ENCODE measurements at regions not wholly inside any gene's neighbourhood (a gene's known extent, or its start where the extent isn't known, plus 50 kb on each side); places are given as distances from the start of the nearest gene placed in this dataset.

DNA sequence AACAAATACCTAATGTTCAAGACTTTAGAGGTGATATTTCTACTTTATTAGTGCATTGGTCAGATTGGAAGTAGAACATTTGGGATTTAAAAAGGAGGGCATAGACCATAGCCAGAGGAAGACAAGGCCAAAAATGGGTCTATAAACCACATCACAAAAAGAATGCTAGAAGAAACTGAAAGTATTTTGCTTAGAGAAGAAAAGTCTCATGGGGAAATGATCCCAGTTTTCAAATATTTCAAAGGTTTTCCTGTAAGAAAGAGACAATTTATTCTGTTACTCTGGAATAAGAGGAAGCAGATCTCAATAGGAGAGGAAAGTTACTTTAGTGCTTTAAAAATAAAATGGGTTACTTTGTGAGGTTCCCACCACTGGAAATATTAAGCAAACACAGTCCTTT, 341.4 kb downstream of the TNS1 start:
- Histone ChIP-seq H3K9me3 (ENCODE audit: control insufficient read depth, insufficient read depth, low read depth, low read length) (no peaks in the 10 kb centered on the region), H3K36me3 (ENCODE audit: control insufficient read depth, insufficient read depth, low read length) (no peaks in the 10 kb centered on the region), H3K4me1 (ENCODE audit: control insufficient read depth, insufficient read depth, low read length) (no peaks in the 10 kb centered on the region), H3K4me3 (ENCODE audit: low read depth in 2 of 2, low read length in 2 of 2) (no peak overlapping the region), H3K27me3 (ENCODE audit: control insufficient read depth, insufficient read depth, low read length) (no peaks in the 10 kb centered on the region), H3K27ac (ENCODE audit: low read length) (no peak overlapping the region)
- DNase-seq (ENCODE audit: low read depth, low spot score) (no peak), ATAC-seq (no peak)
- no peak for TF ChIP-seq SIN3A (IDR thresholded peaks at IDR 0.05; ENCODE audit: borderline replicate concordance, insufficient read depth, low read depth, low read length)
- in situ Hi-C loops (cut with HindIII; ENCODE audit: low pct_unique_long_range_greater_than_20kb, low sequenced_read_pairs) = no loop called here
- CTCF ChIA-PET = no interaction called here
- intact Hi-C loops (cut with micrococcal nuclease; ENCODE audit: unreplicated experiment) = no loop called here
- no TSS peak for BruUV-seq (replicated peaks)
- POLR2A ChIA-PET = no interaction called here

DNA sequence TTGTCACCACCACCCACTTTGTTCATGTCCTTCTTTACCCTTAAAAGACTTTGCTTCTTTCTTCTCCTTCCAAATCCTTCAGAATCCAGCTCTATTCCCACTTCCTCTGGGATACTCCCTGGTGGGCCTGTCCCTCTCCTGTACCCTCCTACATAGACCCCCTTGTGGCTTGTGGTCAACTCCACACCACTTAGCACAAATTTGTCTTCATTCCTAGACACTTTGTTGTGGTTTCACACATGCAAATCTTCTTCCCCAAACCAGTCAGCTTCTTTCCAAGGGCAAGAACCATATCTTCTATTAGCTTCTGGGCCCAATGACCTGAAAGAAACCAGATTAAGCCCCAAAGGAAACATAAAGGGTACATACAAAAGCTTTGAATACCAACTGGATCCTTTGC, 342.4 kb downstream of the TNS1 start:
- CTCF ChIA-PET = no interaction called here
- Histone ChIP-seq H3K4me3 (ENCODE audit: low read depth in 2 of 2, low read length in 2 of 2) (no peak overlapping the region), H3K9me3 (ENCODE audit: control insufficient read depth, insufficient read depth, low read depth, low read length) (no peaks in the 10 kb centered on the region), H3K27ac (ENCODE audit: low read length) (no peak overlapping the region), H3K4me1 (ENCODE audit: control insufficient read depth, insufficient read depth, low read length) (no peaks in the 10 kb centered on the region), H3K27me3 (ENCODE audit: control insufficient read depth, insufficient read depth, low read length) (no peaks in the 10 kb centered on the region; the same call in 1 of the 2 replicates), H3K36me3 (ENCODE audit: control insufficient read depth, insufficient read depth, low read length) (no peaks in the 10 kb centered on the region)
- in situ Hi-C loops (cut with HindIII; ENCODE audit: low pct_unique_long_range_greater_than_20kb, low sequenced_read_pairs) = no loop called here
- intact Hi-C loops (cut with micrococcal nuclease; ENCODE audit: unreplicated experiment) = no loop called here
- no TSS peak for BruUV-seq (replicated peaks)
- DNase-seq (ENCODE audit: low read depth, low spot score) (no peak), ATAC-seq (no peak)
- POLR2A ChIA-PET = no interaction called here
- TF ChIP-seq TCF7L2 (IDR thresholded peaks at IDR 0.05; ENCODE audit: low read depth, low read length) (no peak), POLR2AphosphoS5 (IDR thresholded peaks at IDR 0.05; ENCODE audit: low read depth, low read length) (no peak), SIN3A (IDR thresholded peaks at IDR 0.05; ENCODE audit: borderline replicate concordance, insufficient read depth, low read depth, low read length) (no peak)
- TF ChIP-seq, protein P1, sequence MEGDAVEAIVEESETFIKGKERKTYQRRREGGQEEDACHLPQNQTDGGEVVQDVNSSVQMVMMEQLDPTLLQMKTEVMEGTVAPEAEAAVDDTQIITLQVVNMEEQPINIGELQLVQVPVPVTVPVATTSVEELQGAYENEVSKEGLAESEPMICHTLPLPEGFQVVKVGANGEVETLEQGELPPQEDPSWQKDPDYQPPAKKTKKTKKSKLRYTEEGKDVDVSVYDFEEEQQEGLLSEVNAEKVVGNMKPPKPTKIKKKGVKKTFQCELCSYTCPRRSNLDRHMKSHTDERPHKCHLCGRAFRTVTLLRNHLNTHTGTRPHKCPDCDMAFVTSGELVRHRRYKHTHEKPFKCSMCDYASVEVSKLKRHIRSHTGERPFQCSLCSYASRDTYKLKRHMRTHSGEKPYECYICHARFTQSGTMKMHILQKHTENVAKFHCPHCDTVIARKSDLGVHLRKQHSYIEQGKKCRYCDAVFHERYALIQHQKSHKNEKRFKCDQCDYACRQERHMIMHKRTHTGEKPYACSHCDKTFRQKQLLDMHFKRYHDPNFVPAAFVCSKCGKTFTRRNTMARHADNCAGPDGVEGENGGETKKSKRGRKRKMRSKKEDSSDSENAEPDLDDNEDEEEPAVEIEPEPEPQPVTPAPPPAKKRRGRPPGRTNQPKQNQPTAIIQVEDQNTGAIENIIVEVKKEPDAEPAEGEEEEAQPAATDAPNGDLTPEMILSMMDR (IDR thresholded peaks at IDR 0.05) = no peak
- TF ChIP-seq, protein P2, sequence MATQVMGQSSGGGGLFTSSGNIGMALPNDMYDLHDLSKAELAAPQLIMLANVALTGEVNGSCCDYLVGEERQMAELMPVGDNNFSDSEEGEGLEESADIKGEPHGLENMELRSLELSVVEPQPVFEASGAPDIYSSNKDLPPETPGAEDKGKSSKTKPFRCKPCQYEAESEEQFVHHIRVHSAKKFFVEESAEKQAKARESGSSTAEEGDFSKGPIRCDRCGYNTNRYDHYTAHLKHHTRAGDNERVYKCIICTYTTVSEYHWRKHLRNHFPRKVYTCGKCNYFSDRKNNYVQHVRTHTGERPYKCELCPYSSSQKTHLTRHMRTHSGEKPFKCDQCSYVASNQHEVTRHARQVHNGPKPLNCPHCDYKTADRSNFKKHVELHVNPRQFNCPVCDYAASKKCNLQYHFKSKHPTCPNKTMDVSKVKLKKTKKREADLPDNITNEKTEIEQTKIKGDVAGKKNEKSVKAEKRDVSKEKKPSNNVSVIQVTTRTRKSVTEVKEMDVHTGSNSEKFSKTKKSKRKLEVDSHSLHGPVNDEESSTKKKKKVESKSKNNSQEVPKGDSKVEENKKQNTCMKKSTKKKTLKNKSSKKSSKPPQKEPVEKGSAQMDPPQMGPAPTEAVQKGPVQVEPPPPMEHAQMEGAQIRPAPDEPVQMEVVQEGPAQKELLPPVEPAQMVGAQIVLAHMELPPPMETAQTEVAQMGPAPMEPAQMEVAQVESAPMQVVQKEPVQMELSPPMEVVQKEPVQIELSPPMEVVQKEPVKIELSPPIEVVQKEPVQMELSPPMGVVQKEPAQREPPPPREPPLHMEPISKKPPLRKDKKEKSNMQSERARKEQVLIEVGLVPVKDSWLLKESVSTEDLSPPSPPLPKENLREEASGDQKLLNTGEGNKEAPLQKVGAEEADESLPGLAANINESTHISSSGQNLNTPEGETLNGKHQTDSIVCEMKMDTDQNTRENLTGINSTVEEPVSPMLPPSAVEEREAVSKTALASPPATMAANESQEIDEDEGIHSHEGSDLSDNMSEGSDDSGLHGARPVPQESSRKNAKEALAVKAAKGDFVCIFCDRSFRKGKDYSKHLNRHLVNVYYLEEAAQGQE (IDR thresholded peaks at IDR 0.05; ENCODE audit: insufficient read depth in 1 of 2, low read depth in 2 of 2, low read length in 1 of 2) = no peak

DNA sequence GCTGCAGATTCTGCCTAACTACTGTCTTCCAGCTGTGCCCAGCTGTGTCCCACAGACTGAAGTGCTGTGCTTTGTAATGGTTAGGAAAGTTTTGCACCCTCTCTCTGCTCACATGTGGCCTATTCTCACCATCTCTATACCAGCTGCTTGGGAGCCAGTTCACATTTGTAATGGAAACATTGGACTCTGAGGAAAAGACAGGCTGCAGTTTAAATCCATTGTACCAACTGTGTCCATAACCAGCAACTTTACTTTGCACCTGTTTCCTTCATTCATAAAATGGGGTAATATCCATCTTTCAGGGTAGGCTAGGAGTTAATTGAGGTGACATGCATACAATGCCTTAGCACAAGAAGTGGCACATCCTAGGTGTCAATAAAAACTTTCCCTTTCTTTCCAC, 344.0 kb downstream of the TNS1 start:
- TF ChIP-seq TCF7L2 (IDR thresholded peaks at IDR 0.05; ENCODE audit: low read depth, low read length) (no peak), POLR2AphosphoS5 (IDR thresholded peaks at IDR 0.05; ENCODE audit: low read depth, low read length) (no peak), SIN3A (IDR thresholded peaks at IDR 0.05; ENCODE audit: borderline replicate concordance, insufficient read depth, low read depth, low read length) (no peak)
- TF ChIP-seq, protein P2 (IDR thresholded peaks at IDR 0.05; ENCODE audit: insufficient read depth in 1 of 2, low read depth in 2 of 2, low read length in 1 of 2) = no peak
- TF ChIP-seq, protein P1 (IDR thresholded peaks at IDR 0.05) = no peak
- BruUV-seq (replicated peaks) = no TSS peak
- CTCF ChIA-PET = no interaction called here
- Histone ChIP-seq H3K9me3 (ENCODE audit: control insufficient read depth, insufficient read depth, low read depth, low read length) (no peaks in the 10 kb centered on the region), H3K27ac (ENCODE audit: low read length) (no peak overlapping the region), H3K4me1 (ENCODE audit: control insufficient read depth, insufficient read depth, low read length) (no peaks in the 10 kb centered on the region), H3K4me3 (ENCODE audit: low read depth in 2 of 2, low read length in 2 of 2) (no peak overlapping the region), H3K36me3 (ENCODE audit: control insufficient read depth, insufficient read depth, low read length) (no peaks in the 10 kb centered on the region), H3K27me3 (ENCODE audit: control insufficient read depth, insufficient read depth, low read length) (no peaks in the 10 kb centered on the region; the same call in 1 of the 2 replicates)
- ATAC-seq (no peak), DNase-seq (ENCODE audit: low read depth, low spot score) (no peak)
- intact Hi-C loops (cut with micrococcal nuclease; ENCODE audit: unreplicated experiment) = no loop called here
- in situ Hi-C loops (cut with HindIII; ENCODE audit: low pct_unique_long_range_greater_than_20kb, low sequenced_read_pairs) = no loop called here
- POLR2A ChIA-PET = no interaction called here

Measured in Panc1 (cell line).